ENCODE measurements at regions not wholly inside any gene's neighbourhood (a gene's known extent, or its start where the extent isn't known, plus 50 kb on each side); places are given as distances from the start of the nearest gene placed in this dataset.
"Not testable (repeated sequence)": the region's sequence is repeated elsewhere in the genome, so short reads cannot be mapped to it uniquely, and the experiment has no call there.

DNA sequence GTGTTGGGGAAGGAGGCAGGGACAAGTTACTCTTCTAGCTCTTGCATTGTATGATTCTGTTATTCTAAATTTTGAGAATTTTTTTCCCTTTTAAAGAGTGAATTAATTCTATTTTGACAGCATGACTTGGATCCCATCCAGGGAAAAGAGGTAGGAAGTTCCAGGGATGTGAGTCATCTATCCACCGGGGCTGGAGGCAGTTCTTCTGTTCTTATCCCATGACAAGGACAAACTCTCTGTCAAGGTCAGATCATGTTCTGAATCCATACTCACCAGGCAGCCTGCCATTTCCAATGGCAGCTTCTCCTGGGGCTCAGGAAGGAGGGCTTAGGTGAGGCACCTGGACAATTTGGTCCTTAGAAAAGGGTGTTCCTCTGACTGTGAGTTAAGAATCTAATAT is 132.0 kb upstream of the MED14 start:
- Histone ChIP-seq H3K27ac (ENCODE audit: low read depth in 1 of 2, low read length in 1 of 2) (peak overlapping the region in 1 of 2 donors; percentile 60), H3K36me3 (ENCODE audit: control insufficient read depth in 4 of 4, insufficient read depth in 4 of 4, low read length in 4 of 4) (no peaks in the 10 kb centered on the region)
- no peak for ATAC-seq (ENCODE audit: insufficient read depth, low FRiP score)

DNA sequence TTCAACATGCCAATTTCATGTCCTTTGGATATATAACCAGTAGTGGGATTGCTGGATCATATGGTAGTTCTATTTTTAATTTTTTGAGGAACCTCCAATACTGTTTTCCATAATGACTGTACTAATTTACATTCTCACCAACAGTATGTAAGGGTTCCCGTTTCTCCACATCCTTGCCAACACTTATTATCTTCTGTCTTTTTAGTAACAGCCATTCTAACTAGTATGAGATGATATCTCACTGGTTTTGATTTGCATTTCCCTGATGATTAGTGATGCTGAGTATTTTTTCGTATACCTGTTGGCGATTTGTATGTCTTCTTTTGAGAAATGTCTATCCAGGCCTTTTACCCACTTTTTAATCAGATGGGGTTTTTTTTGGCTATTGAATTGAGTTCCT is 133.5 kb upstream of the MED14 start:
- H3K27me3 ChIP-seq (ENCODE audit: control insufficient read depth in 3 of 3, insufficient read depth in 3 of 3, low read length in 2 of 3) = peaks cover 0 to 6% (median 3%) of the 10 kb centered on the region in 3 donors
- TF ChIP-seq, protein P1, sequence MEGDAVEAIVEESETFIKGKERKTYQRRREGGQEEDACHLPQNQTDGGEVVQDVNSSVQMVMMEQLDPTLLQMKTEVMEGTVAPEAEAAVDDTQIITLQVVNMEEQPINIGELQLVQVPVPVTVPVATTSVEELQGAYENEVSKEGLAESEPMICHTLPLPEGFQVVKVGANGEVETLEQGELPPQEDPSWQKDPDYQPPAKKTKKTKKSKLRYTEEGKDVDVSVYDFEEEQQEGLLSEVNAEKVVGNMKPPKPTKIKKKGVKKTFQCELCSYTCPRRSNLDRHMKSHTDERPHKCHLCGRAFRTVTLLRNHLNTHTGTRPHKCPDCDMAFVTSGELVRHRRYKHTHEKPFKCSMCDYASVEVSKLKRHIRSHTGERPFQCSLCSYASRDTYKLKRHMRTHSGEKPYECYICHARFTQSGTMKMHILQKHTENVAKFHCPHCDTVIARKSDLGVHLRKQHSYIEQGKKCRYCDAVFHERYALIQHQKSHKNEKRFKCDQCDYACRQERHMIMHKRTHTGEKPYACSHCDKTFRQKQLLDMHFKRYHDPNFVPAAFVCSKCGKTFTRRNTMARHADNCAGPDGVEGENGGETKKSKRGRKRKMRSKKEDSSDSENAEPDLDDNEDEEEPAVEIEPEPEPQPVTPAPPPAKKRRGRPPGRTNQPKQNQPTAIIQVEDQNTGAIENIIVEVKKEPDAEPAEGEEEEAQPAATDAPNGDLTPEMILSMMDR (IDR thresholded peaks at IDR 0.05; ENCODE audit: control extremely low read depth, extremely low read depth) = no peak
- DNase-seq = no peak
- no peak overlapping the region for H3K27ac ChIP-seq (ENCODE audit: low read depth in 1 of 2, low read length in 1 of 2)
- no peak for ATAC-seq (ENCODE audit: insufficient read depth, low FRiP score)
- no peaks in the 10 kb centered on the region for H3K36me3 ChIP-seq (ENCODE audit: control insufficient read depth in 4 of 4, insufficient read depth in 4 of 4, low read length in 4 of 4)
- no peak overlapping the region for H3K9ac ChIP-seq (ENCODE audit: insufficient read depth in 1 of 2, low read length in 2 of 2)
- 94 to 98% methylated on average over 3 of the region's 3 CpGs for WGBS, 2 donors
- H3K9me3 ChIP-seq (ENCODE audit: control insufficient read depth in 4 of 4, insufficient read depth in 3 of 4, low read length in 3 of 4) = peaks cover 0 to 4% (median 0%) of the 10 kb centered on the region in 4 donors
- no peak overlapping the region for H3K4me3 ChIP-seq
- H3K4me1 ChIP-seq (ENCODE audit: control insufficient read depth in 5 of 5, insufficient read depth in 5 of 5, low read length in 5 of 5) = peaks cover 0 to 9% (median 0%) of the 10 kb centered on the region in 5 donors

More for the DNA sequence above, 132.0 kb upstream of the MED14 start:
- TF ChIP-seq, protein P1 (IDR thresholded peaks at IDR 0.05; ENCODE audit: control extremely low read depth, extremely low read depth) = no peak
- Histone ChIP-seq H3K4me3 (no peak overlapping the region), H3K4me1 (ENCODE audit: control insufficient read depth in 5 of 5, insufficient read depth in 5 of 5, low read length in 5 of 5) (peaks cover 0 to 9% (median 0%) of the 10 kb centered on the region in 5 donors), H3K9me3 (ENCODE audit: control insufficient read depth in 4 of 4, insufficient read depth in 3 of 4, low read length in 3 of 4) (peaks cover 0 to 4% (median 0%) of the 10 kb centered on the region in 4 donors), H3K27me3 (ENCODE audit: control insufficient read depth in 3 of 3, insufficient read depth in 3 of 3, low read length in 2 of 3) (peaks cover 0 to 6% (median 0%) of the 10 kb centered on the region in 3 donors), H3K9ac (ENCODE audit: insufficient read depth in 1 of 2, low read length in 2 of 2) (no peak overlapping the region)
- no peak for DNase-seq
- 0 to 12% methylated on average over 1 of the region's 1 CpG for WGBS, 2 donors

DNA sequence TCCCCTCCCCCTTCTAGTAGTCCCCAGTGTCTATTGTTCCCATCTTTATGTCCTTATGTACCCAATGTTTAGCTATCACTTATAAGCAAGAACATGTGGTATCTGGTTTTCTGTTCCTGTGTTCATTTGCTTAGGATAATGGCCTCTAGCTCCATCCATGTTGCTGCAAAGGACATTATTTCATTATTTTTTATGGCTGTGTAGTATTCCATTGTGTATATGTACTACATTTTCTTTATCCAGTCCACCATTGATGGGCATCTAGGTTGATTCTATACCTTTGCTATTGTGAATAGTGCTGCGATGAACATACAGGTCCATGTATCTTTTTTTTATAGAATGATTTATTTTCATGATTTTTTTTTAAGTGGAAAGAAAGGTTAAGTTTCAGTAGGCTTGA is 135.6 kb upstream of the MED14 start:
- not testable (repeated sequence) for H3K9me3 ChIP-seq (ENCODE audit: control insufficient read depth in 4 of 4, insufficient read depth in 3 of 4, low read length in 3 of 4); H3K9ac ChIP-seq (ENCODE audit: insufficient read depth in 1 of 2, low read length in 2 of 2); H3K4me3 ChIP-seq; H3K27ac ChIP-seq (ENCODE audit: low read depth in 1 of 2, low read length in 1 of 2); H3K27me3 ChIP-seq (ENCODE audit: control insufficient read depth in 3 of 3, insufficient read depth in 3 of 3, low read length in 2 of 3); DNase-seq; H3K36me3 ChIP-seq (ENCODE audit: control insufficient read depth in 4 of 4, insufficient read depth in 4 of 4, low read length in 4 of 4); H3K4me1 ChIP-seq (ENCODE audit: control insufficient read depth in 5 of 5, insufficient read depth in 5 of 5, low read length in 5 of 5); ATAC-seq (ENCODE audit: insufficient read depth, low FRiP score)
- 89 to 93% methylated on average over 1 of the region's 1 CpG for WGBS, 2 donors

DNA sequence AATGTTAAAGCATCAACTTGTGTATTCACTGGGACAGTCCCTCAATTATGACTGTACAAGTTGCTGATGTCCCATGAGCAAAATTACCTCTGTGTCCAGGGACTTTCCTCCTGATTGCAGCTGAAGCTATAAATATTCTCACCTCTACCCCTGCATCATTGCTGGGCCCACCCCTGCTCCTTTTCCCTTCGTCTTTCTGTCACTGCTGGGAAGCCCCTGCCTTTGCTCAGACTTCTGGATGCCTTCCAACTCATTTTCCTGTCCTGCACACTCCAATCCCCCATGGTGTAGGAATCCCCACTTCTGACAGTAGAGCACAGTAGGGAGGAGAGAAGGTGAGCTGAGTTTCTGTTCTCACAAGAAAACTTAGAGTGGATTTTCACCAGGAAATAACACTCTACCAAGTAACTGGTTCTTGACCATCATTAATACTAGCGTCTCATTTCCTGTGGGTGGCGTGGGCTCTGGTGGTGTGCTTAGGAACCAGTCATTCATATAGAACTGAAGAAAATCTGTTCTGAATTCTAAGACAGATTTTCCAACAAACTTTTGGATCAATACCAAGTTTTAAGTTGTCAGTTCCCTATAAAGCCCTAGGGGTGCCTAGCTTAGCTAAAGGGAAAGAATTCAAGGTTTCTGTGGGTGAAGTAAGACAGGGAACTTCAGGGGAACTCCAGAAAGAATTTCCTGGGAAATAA is 136.2 kb upstream of the MED14 start:
- peaks cover 0 to 12% (median 0%) of the 10 kb centered on the region in 3 donors for H3K27me3 ChIP-seq (ENCODE audit: control insufficient read depth in 3 of 3, insufficient read depth in 3 of 3, low read length in 2 of 3)
- no peak overlapping the region for H3K4me3 ChIP-seq
- no peak overlapping the region for H3K9ac ChIP-seq (ENCODE audit: insufficient read depth in 1 of 2, low read length in 2 of 2)
- H3K27ac ChIP-seq (ENCODE audit: low read depth in 1 of 2, low read length in 1 of 2) = no peak overlapping the region
- peaks cover 0 to 8% (median 0%) of the 10 kb centered on the region in 5 donors for H3K4me1 ChIP-seq (ENCODE audit: control insufficient read depth in 5 of 5, insufficient read depth in 5 of 5, low read length in 5 of 5)
- TF ChIP-seq, protein P1 (IDR thresholded peaks at IDR 0.05; ENCODE audit: control extremely low read depth, extremely low read depth) = no peak
- peaks cover 0 to 3% (median 0%) of the 10 kb centered on the region in 4 donors for H3K9me3 ChIP-seq (ENCODE audit: control insufficient read depth in 4 of 4, insufficient read depth in 3 of 4, low read length in 3 of 4)
- DNase-seq (peak in 2 of 3 donors; percentile 14 to 31), ATAC-seq (ENCODE audit: insufficient read depth, low FRiP score) (no peak)
- no peaks in the 10 kb centered on the region for H3K36me3 ChIP-seq (ENCODE audit: control insufficient read depth in 4 of 4, insufficient read depth in 4 of 4, low read length in 4 of 4)
- WGBS, 2 donors = 7 to 31% methylated on average over 3 of the region's 3 CpGs

All from lung (tissue), 11 donors.